CD4-positive, CD25-positive, alpha-beta regulatory T cell (primary cell): ENCODE measurements at regions not wholly inside any gene's neighbourhood (a gene's known extent, or its start where the extent isn't known, plus 50 kb on each side); places are given as distances from the start of the nearest gene placed in this dataset.
"Not testable (repeated sequence)": the region's sequence is repeated elsewhere in the genome, so short reads cannot be mapped to it uniquely, and the experiment has no call there.

Experiments
- ATAC-seq, 2 donors: fragments of 150-1000 bp; cut with Tn5 transposase; one replicate each; pipeline ENCODE4 v1.10.0; 2021; ENCODE audit warnings: low read depth in 2 of 2, moderate number of reproducible peaks in 2 of 2, moderate library complexity in 1 of 2
- DNase-seq, 3 donors: peaks; one replicate each; pipeline versions ENCODE4 v3.0.0 to v3.0.0-alpha.2; 2012 to 2022; ENCODE audit warnings: mixed read lengths in 1 of 3
- H3K27ac ChIP-seq: one replicate; pipeline ENCODE4 v1.7.0; 2013; ENCODE audit warnings: mild to moderate bottlenecking, low read length; ENCODE audit not compliant: insufficient read depth, poor library complexity, severe bottlenecking
- H3K27me3 ChIP-seq: one replicate; pipeline ENCODE4 v1.7.0; 2013; ENCODE audit warnings: low read length; ENCODE audit not compliant: control insufficient read depth, insufficient read depth
- H3K36me3 ChIP-seq: one replicate; pipeline ENCODE4 v1.7.0; 2013; ENCODE audit warnings: mild to moderate bottlenecking, low read length, moderate library complexity; ENCODE audit not compliant: control insufficient read depth, insufficient read depth
- H3K4me1 ChIP-seq: 2 replicates; pipeline ENCODE4 v1.7.0; 2013; ENCODE audit warnings: mild to moderate bottlenecking, low read length; ENCODE audit not compliant: insufficient read depth, control insufficient read depth, poor library complexity, severe bottlenecking
- H3K4me3 ChIP-seq: one replicate; pipeline ENCODE4 v1.7.0; 2013; ENCODE audit warnings: low read depth, mild to moderate bottlenecking, low read length, moderate library complexity
- H3K9me3 ChIP-seq, 2 experiments: 1 replicate in 1 of 2; 2 replicates in 1 of 2; pipeline ENCODE4 v1.7.0; 2013; ENCODE audit warnings: low read length in 2 of 2, mild to moderate bottlenecking in 1 of 2, moderate library complexity in 1 of 2; ENCODE audit not compliant: control insufficient read depth in 2 of 2
- H3K27ac Mint-ChIP-seq, 3 donors: one replicate each; pipeline ENCODE4 v1.8.0; 2020 to 2022; ENCODE audit warnings: mild to moderate bottlenecking in 3 of 3, mixed read lengths in 3 of 3, moderate library complexity in 2 of 3
- H3K27me3 Mint-ChIP-seq: one replicate; pipeline ENCODE4 v1.8.0; 2022; ENCODE audit warnings: mild to moderate bottlenecking, mixed read lengths
- H3K36me3 Mint-ChIP-seq: one replicate; pipeline ENCODE4 v1.8.0; 2020; ENCODE audit warnings: mixed read lengths
- H3K4me1 Mint-ChIP-seq, 4 donors: one replicate each; pipeline ENCODE4 v1.8.0; 2020 to 2022; ENCODE audit warnings: mixed read lengths in 4 of 4, mild to moderate bottlenecking in 1 of 4
- H3K4me3 Mint-ChIP-seq, 4 donors: one replicate each; pipeline ENCODE4 v1.8.0; 2020 to 2022; ENCODE audit warnings: mild to moderate bottlenecking in 4 of 4, mixed read lengths in 4 of 4, moderate library complexity in 3 of 4
- H3K9me3 Mint-ChIP-seq, 7 donors: one replicate each; pipeline ENCODE4 v1.8.0; 2020 to 2022; ENCODE audit warnings: mixed read lengths in 7 of 7, mild to moderate bottlenecking in 3 of 7, moderate library complexity in 2 of 7

DNA sequence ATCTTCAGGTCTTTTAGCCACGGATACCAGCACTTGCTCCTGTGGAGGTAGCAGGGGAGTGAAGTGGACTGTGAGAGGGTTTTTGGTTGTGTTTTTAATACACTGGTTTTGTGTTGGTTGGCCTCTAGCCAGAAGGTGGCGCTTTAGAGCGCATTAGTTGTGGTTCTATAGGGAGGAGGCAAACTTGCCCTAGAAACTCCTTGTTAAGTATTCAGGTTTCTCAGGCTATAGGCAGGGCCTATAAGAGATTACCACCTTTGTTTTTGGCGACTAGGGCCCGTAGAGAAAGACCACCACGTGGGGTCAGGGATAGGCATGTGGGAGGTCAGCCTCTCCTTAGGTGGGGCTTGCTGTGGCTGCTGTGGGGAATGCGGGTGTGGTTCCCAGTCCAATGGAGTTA lies 221.6 kb upstream of the SPANXN4 start:
- ATAC-seq = no peak
- H3K27me3 Mint-ChIP-seq = no peaks in the 10 kb centered on the region
- H3K4me1 Mint-ChIP-seq = no peaks in the 10 kb centered on the region
- no peaks in the 10 kb centered on the region for H3K36me3 ChIP-seq
- no peak overlapping the region for H3K4me3 ChIP-seq
- H3K9me3 Mint-ChIP-seq = peaks cover 0 to 9% (median 0%) of the 10 kb centered on the region in 7 donors
- H3K27ac ChIP-seq = no peak overlapping the region
- H3K27me3 ChIP-seq = no peaks in the 10 kb centered on the region
- peak in 1 of 3 donors; percentile 1 for DNase-seq
- no peak overlapping the region for H3K4me3 Mint-ChIP-seq
- no peaks in the 10 kb centered on the region for H3K9me3 ChIP-seq
- H3K36me3 Mint-ChIP-seq = no peaks in the 10 kb centered on the region
- H3K4me1 ChIP-seq = no peaks in the 10 kb centered on the region
- no peak overlapping the region for H3K27ac Mint-ChIP-seq

DNA sequence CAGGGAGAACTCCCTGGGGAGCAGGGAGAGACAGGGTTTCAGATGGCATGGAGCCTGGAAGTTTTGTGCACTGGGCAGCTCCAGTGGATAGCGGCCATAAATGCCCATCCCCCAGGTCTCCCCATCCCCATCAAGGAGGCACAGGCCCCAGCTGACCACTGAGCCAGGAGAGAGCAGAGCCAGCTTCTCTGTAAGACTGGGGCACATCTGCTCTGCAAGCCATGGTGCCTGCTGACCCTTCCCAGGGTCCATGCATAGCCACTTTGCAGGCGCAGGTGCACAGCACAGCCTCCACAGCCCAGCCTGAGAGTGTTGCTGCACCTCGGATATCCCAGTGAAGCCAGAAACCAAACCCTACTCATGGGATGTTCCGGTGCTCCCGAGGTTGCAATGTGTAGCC lies 206.3 kb upstream of the SPANXN4 start:
- no peaks in the 10 kb centered on the region for H3K27me3 Mint-ChIP-seq
- no peaks in the 10 kb centered on the region for H3K27me3 ChIP-seq
- ATAC-seq (no peak), DNase-seq (no peak)
- no peak overlapping the region for H3K27ac Mint-ChIP-seq
- H3K4me1 ChIP-seq = no peaks in the 10 kb centered on the region
- H3K36me3 Mint-ChIP-seq = no peaks in the 10 kb centered on the region
- peaks cover 0 to 6% (median 2%) of the 10 kb centered on the region in 7 donors for H3K9me3 Mint-ChIP-seq
- no peak overlapping the region for H3K4me3 ChIP-seq
- no peaks in the 10 kb centered on the region for H3K36me3 ChIP-seq
- H3K4me1 Mint-ChIP-seq = no peaks in the 10 kb centered on the region
- H3K27ac ChIP-seq = no peak overlapping the region
- H3K9me3 ChIP-seq = peaks cover 2 to 4% of the 10 kb centered on the region in 2 experiments
- H3K4me3 Mint-ChIP-seq = no peak overlapping the region

DNA sequence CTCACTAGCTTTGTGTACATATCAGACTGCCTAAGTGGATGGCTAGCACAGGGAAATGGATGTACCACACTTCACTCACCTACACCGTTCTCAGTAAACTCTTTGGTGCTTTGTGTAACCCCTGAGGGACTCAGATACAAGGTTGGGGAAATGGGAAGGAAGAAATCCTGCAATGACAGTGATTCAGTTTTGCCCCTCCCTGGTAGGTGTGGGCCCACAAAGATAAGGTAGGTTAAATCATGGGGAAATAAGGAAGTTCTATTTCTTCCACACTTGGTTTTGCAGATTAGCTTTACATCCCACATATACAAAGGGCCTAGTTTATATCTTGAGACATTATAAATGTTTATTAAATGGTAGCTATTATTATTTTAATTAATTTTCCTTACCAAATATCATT lies 197.6 kb upstream of the SPANXN4 start:
- Histone ChIP-seq H3K27me3 (no peaks in the 10 kb centered on the region), H3K4me1 (no peaks in the 10 kb centered on the region), H3K4me3 (no peak overlapping the region), H3K27ac (no peak overlapping the region), H3K9me3 (peaks cover 0 to 2% of the 10 kb centered on the region in 2 experiments), H3K36me3 (no peaks in the 10 kb centered on the region)
- Mint-ChIP-seq H3K9me3 (peaks cover 0 to 4% (median 0%) of the 10 kb centered on the region in 7 donors), H3K4me3 (no peak overlapping the region), H3K27me3 (no peaks in the 10 kb centered on the region), H3K36me3 (no peaks in the 10 kb centered on the region), H3K4me1 (no peaks in the 10 kb centered on the region), H3K27ac (no peak overlapping the region)
- DNase-seq = no peak
- ATAC-seq = no peak

DNA sequence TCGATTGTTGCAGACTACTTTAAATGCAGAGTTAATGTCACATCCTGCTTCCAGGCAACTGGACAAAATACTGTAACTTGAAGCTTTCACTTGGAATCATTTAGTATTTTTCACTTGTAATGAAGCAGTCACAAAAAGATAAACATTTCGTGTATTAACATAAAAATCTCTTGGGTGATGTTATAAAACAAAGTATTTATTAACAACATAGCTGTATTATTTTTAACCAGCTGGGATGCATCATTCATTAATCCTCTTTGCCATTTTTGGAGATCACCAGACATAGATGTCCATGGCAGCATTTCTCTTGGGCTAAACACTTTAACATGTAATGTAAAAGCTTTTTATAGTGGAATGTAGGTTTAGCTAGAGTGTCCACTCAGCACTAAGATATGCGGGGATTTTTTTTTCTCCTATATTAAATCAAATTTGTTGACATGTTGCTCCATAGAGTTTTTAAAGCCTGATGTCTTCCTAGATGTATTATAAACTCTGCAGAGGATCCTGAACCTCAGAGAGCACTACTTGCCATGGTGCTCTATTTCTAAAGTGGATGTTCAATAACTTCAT lies 193.7 kb upstream of the SPANXN4 start:
- no peaks in the 10 kb centered on the region for H3K4me1 ChIP-seq
- Mint-ChIP-seq H3K27ac (no peak overlapping the region), H3K27me3 (no peaks in the 10 kb centered on the region), H3K4me3 (no peak overlapping the region), H3K36me3 (no peaks in the 10 kb centered on the region), H3K4me1 (no peaks in the 10 kb centered on the region), H3K9me3 (peaks cover 0 to 5% (median 2%) of the 10 kb centered on the region in 7 donors)
- H3K36me3 ChIP-seq = no peaks in the 10 kb centered on the region
- no peak overlapping the region for H3K27ac ChIP-seq
- H3K27me3 ChIP-seq = no peaks in the 10 kb centered on the region
- H3K4me3 ChIP-seq = no peak overlapping the region
- peaks cover 0 to 2% of the 10 kb centered on the region in 2 experiments for H3K9me3 ChIP-seq
- ATAC-seq (no peak), DNase-seq (no peak)

DNA sequence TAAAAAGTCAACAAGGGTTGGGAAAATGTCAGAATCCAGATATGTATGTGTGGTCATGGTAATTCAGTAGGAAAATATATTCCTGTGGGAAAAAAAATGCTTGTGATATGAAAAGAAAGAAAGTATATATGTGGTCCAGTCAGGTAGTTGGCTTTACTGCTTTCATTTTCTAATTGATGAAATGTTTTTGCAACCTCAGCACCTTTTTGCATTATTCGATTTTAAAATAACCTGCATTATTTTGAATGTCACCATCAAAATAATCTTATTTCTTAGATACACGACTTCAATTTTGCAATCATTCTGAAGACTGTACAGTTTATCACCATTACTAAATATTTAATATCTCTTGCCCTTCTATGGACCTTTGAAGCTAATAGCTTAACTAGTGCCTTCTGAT lies 170.8 kb upstream of the SPANXN4 start:
- Mint-ChIP-seq H3K27ac (no peak overlapping the region), H3K9me3 (peaks cover 0 to 4% (median 0%) of the 10 kb centered on the region in 7 donors), H3K27me3 (no peaks in the 10 kb centered on the region), H3K4me3 (no peak overlapping the region), H3K36me3 (no peaks in the 10 kb centered on the region), H3K4me1 (no peaks in the 10 kb centered on the region)
- Histone ChIP-seq H3K27me3 (no peaks in the 10 kb centered on the region), H3K4me1 (no peaks in the 10 kb centered on the region), H3K9me3 (peaks cover 0 to 2% of the 10 kb centered on the region in 2 experiments), H3K4me3 (no peak overlapping the region), H3K36me3 (no peaks in the 10 kb centered on the region), H3K27ac (no peak overlapping the region)
- no peak for ATAC-seq
- DNase-seq = no peak

DNA sequence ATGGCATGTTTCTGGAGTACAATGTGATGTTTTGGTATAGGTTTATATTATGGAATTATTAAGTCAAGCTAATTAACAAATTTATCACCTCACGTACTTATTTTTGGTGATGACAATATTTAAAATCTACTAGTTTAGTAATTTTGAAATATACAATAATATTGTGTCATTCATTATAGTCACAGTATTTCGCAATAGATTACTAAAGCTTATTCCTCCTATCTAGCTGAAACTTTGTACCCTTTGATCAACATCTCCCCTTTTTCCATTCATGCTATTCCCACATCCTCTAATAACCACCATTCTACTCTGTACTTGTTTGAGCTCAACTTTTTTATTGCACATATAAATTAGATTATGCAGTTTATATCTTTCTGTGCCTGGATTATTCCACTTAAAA lies 164.8 kb upstream of the SPANXN4 start:
- Mint-ChIP-seq H3K27me3 (no peaks in the 10 kb centered on the region), H3K9me3 (peaks cover 0 to 6% (median 0%) of the 10 kb centered on the region in 7 donors), H3K4me3 (no peak overlapping the region), H3K4me1 (peaks cover 0 to 4% (median 2%) of the 10 kb centered on the region in 4 donors), H3K27ac (peak overlapping the region in 1 of 3 donors; percentile 64), H3K36me3 (no peaks in the 10 kb centered on the region)
- no peak for DNase-seq
- ATAC-seq = no peak
- Histone ChIP-seq H3K27ac (no peak overlapping the region), H3K4me3 (no peak overlapping the region), H3K27me3 (no peaks in the 10 kb centered on the region), H3K9me3 (no peaks in the 10 kb centered on the region), H3K4me1 (no peaks in the 10 kb centered on the region), H3K36me3 (no peaks in the 10 kb centered on the region)

DNA sequence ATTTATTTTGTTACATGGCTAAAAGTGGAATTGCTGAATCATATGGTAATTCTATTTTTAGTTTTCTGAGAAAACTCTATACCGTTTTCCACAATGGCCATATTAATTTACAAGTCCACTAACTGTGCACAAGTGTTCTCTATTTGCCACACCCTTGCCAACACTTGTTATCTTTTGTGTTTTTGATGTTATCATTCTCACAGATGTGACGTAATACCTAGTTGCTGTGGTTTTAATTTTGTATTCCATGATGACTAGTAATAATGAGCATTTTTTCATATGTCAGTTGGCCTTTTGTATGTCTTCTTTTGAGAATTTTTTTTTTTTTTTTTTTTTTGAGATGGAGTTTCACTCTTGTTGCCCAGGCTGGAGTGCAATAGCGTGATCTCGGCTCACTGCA lies 164.2 kb upstream of the SPANXN4 start:
- H3K9me3 Mint-ChIP-seq = peaks cover 0 to 6% (median 0%) of the 10 kb centered on the region in 7 donors
- Histone ChIP-seq H3K27me3 (no peaks in the 10 kb centered on the region), H3K36me3 (no peaks in the 10 kb centered on the region), H3K9me3 (no peaks in the 10 kb centered on the region), H3K4me3 (no peak overlapping the region), H3K27ac (no peak overlapping the region), H3K4me1 (no peaks in the 10 kb centered on the region)
- no peak for ATAC-seq
- H3K27me3 Mint-ChIP-seq = no peaks in the 10 kb centered on the region
- no peaks in the 10 kb centered on the region for H3K36me3 Mint-ChIP-seq
- H3K4me3 Mint-ChIP-seq = no peak overlapping the region
- no peak overlapping the region for H3K27ac Mint-ChIP-seq
- no peak for DNase-seq
- H3K4me1 Mint-ChIP-seq = peaks cover 0 to 4% (median 2%) of the 10 kb centered on the region in 4 donors

DNA sequence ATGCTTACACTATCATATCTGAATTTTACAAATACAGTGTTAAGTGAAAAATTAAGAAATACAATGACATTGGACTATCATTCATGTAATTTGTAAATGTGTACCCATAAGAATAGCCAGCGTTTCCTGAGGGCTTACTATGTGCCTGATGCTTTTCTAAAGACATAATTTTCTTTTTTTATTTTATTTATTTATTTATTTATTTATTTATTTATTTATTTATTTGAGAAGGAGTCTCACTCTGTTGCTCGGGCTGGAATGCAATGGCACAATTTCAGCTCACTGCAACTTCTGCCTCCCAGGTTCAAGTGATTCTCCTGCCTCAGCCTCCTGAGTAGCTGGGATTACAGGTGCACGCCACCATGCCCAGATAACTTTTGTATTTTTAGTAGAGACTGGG lies 159.5 kb upstream of the SPANXN4 start:
- not testable (repeated sequence) for H3K9me3 ChIP-seq, H3K27me3 Mint-ChIP-seq, H3K4me1 ChIP-seq, H3K27me3 ChIP-seq, H3K9me3 Mint-ChIP-seq, ATAC-seq, DNase-seq, H3K4me3 ChIP-seq, H3K4me3 Mint-ChIP-seq, H3K36me3 ChIP-seq, H3K27ac Mint-ChIP-seq, H3K27ac ChIP-seq, H3K4me1 Mint-ChIP-seq, H3K36me3 Mint-ChIP-seq
